GM12892 (cell line): ENCODE measurements at regions not wholly inside any gene's neighbourhood (a gene's known extent, or its start where the extent isn't known, plus 50 kb on each side); places are given as distances from the start of the nearest gene placed in this dataset.

Experiments used
- POLR2A ChIP-seq: IDR thresholded peaks from 2 replicates; pipeline ENCODE4 v1.6.1; 2011; ENCODE audit warnings: low read depth, low read length, control low read depth
- POLR2AphosphoS5 ChIP-seq: IDR thresholded peaks from 2 replicates; pipeline ENCODE4 v1.6.1; 2011; ENCODE audit warnings: low read depth, low read length, control low read depth

DNA sequence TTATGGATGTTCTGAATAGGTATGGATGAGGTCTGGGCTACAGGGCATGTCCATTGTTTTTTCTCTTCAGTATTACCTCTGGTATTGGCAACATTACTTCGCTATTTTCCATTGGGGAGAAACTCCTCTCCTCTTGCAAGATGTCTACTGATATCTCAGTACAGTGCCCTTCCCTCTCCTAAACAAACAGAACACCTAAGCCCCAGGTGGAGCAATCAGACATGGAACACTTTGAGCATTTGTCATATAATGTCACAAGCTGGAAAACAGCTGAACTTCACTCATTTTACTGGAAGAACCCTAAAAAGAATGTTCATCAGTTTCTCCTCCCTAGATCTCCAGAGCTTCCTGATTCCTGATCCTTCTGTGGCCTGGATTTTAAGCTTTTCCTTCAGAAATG, 339.8 kb downstream of the FRK start:
- TF ChIP-seq POLR2AphosphoS5 (no peak), POLR2A (no peak)
